ENCODE measurements at regions not wholly inside any gene's neighbourhood (a gene's known extent, or its start where the extent isn't known, plus 50 kb on each side); places are given as distances from the start of the nearest gene placed in this dataset.

GRCh38 chr1:221448585-221449175 is 293.2 kb downstream of the DUSP10 start:
- TF ChIP-seq CTCF (IDR thresholded peaks at IDR 0.05) (no peak), POLR2A (IDR thresholded peaks at IDR 0.05) (no peak)

Measured in body of pancreas (tissue), 4 donors.